NCI-H524 (cell line): ENCODE measurements at regions not wholly inside any gene's neighbourhood (a gene's known extent, or its start where the extent isn't known, plus 50 kb on each side); places are given as distances from the start of the nearest gene placed in this dataset.

Source experiments
- DNase-seq, 2 experiments: peaks; one replicate each; lab custom pipeline; 2025; lab: John Stamatoyannopoulos, UW

GRCh38 chr12:97275728-97276590 is 186.6 kb upstream of the RMST start:
- peak; percentile 76 to 86 for DNase-seq

GRCh38 chr12:97276661-97277429 is 185.8 kb upstream of the RMST start:
- DNase-seq, result peak in 1 of 2 experiments; percentile 45

GRCh38 chr12:97283297-97283696 is 179.3 kb upstream of the RMST start:
- no peak for DNase-seq

- DNase-seq, result no peak
Observed at GRCh38 chr12:97288531-97288930, 174.1 kb upstream of the RMST start.

GRCh38 chr12:97292588-97292987 is 170.0 kb upstream of the RMST start:
- DNase-seq, result no peak

GRCh38 chr12:97293541-97293940 is 169.1 kb upstream of the RMST start:
- no peak for DNase-seq

GRCh38 chr12:97299847-97300246 is 162.8 kb upstream of the RMST start:
- peak; percentile 42 to 80 for DNase-seq

- peak in 1 of 2 experiments; percentile 31 for DNase-seq
Observed at GRCh38 chr12:97300431-97300830, 162.2 kb upstream of the RMST start.

GRCh38 chr12:97300891-97301290 is 161.7 kb upstream of the RMST start:
- peak; percentile 8 to 31 for DNase-seq

- DNase-seq, result peak; percentile 91 to 97
Observed at GRCh38 chr12:97301576-97301975, 161.0 kb upstream of the RMST start.

- peak; percentile 45 to 87 for DNase-seq
Observed at GRCh38 chr12:97305651-97306050, 157.0 kb upstream of the RMST start.

- no peak for DNase-seq
Observed at GRCh38 chr12:97306147-97306546, 156.5 kb upstream of the RMST start.

GRCh38 chr12:97308576-97309198 is 153.9 kb upstream of the RMST start:
- peak; percentile 3 to 50 for DNase-seq

- DNase-seq, result no peak
Observed at GRCh38 chr12:97309921-97310320, 152.7 kb upstream of the RMST start.

GRCh38 chr12:97312570-97313135 is 150.0 kb upstream of the RMST start:
- no peak for DNase-seq

- DNase-seq, result peak in 1 of 2 experiments; percentile 20
Observed at GRCh38 chr12:97313471-97314190, 149.0 kb upstream of the RMST start.

- DNase-seq, result no peak
Observed at GRCh38 chr12:97316321-97316720, 146.3 kb upstream of the RMST start.

- DNase-seq, result no peak
Observed at GRCh38 chr12:97321621-97322020, 141.0 kb upstream of the RMST start.

GRCh38 chr12:97322388-97322787 is 140.2 kb upstream of the RMST start:
- DNase-seq, result no peak

GRCh38 chr12:97323154-97323553 is 139.4 kb upstream of the RMST start:
- DNase-seq, result no peak

GRCh38 chr12:97324471-97324870 is 138.1 kb upstream of the RMST start:
- no peak for DNase-seq

GRCh38 chr12:97335115-97335514 is 127.5 kb upstream of the RMST start:
- no peak for DNase-seq
